ENCODE measurements at regions not wholly inside any gene's neighbourhood (a gene's known extent, or its start where the extent isn't known, plus 50 kb on each side); places are given as distances from the start of the nearest gene placed in this dataset.

DNA sequence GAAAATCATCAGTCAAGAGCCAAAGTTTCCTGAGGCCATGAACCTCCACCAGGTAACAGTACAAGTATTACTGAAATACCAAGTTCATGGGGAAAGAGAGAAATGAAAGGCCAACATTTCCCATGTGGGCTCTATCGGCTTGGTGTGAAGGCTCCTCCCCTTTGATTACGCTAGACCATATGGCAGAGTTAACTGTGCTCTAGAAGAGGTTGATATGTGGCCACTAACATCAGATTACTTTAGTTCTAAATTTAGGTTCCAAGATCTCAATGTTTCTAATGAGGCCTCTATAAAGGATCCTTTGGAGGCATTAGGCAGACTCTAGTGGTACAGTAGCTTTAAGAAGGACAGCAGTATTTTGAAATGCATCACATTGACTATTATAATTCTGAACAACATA is 127.1 kb downstream of the SEMA6D start:
- ATAC-seq = no peak
- intact Hi-C loops (cut with DNase I) = no loop called here
- Histone ChIP-seq H3K9me3 (no peaks in the 10 kb centered on the region), H3K27me3 (no peaks in the 10 kb centered on the region), H3K27ac (peak overlapping the region in 3 of 4 donors; percentile 44 to 68 (median 67)), H3K36me3 (replicated peaks in 1 of 2; ENCODE audit: insufficient read depth in 1 of 2, low read depth in 2 of 2) (no peaks in the 10 kb centered on the region), H3K4me1 (peaks cover 79% of the 10 kb centered on the region), H3K4me3 (no peak overlapping the region)
- no peak for DNase-seq
- TF ChIP-seq CTCF (IDR thresholded peaks at IDR 0.05) (no peak), POLR2A (IDR thresholded peaks at IDR 0.05) (no peak)
- WGBS, 2 donors = 40 to 54% methylated on average over 2 of the region's 2 CpGs

DNA sequence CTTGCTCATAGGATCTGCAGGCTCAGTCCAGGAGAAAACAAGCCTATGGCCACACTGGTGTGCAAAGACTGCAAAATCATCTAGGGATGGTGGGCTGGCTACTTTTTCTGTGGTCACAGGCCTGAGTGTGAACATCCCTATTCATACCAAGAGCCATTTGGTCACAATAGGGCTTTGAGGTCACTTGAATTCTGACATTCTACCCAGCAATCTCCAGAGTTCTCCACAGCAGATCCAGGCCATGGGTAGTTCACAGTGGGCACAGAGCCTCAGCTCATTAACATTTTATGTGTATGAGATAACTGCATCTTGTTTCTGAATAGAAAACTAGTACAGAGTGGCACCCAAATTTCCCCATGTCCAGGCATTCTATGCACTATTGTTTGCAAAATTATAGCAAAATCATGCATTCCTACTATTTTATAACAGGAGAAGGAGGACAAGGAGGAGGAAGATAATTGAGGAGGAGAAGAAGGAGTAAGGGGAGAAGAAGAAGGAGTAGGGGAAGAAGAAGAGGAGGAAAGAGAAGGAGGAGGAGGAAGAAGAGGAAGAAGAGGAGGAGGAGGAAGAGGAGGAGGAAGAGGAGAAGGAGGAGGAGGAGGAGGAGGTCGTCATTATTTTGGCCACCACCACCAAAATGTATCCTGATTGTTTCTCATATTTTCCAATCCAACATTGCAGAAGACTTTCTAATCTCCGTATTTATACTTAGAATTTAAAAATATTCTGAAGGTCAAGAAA is 129.0 kb downstream of the SEMA6D start:
- DNase-seq (no peak), ATAC-seq (no peak)
- H3K9me3 ChIP-seq = no peaks in the 10 kb centered on the region
- 51 to 67% methylated on average over 2 of the region's 2 CpGs for WGBS, 2 donors
- H3K4me1 ChIP-seq = peaks cover 75% of the 10 kb centered on the region
- H3K4me3 ChIP-seq = no peak overlapping the region
- no peaks in the 10 kb centered on the region for H3K36me3 ChIP-seq (replicated peaks in 1 of 2; ENCODE audit: insufficient read depth in 1 of 2, low read depth in 2 of 2)
- intact Hi-C loops (cut with DNase I) = no loop called here
- H3K27me3 ChIP-seq = no peaks in the 10 kb centered on the region
- TF ChIP-seq POLR2A (IDR thresholded peaks at IDR 0.05) (no peak), CTCF (IDR thresholded peaks at IDR 0.05) (no peak)
- H3K27ac ChIP-seq = peak overlapping the region in 2 of 4 donors; percentile 39 to 60

- Histone ChIP-seq H3K9me3 (no peaks in the 10 kb centered on the region), H3K27ac (peak overlapping the region in 1 of 4 donors; percentile 60), H3K36me3 (replicated peaks in 1 of 2; ENCODE audit: insufficient read depth in 1 of 2, low read depth in 2 of 2) (no peaks in the 10 kb centered on the region), H3K27me3 (no peaks in the 10 kb centered on the region), H3K4me3 (no peak overlapping the region), H3K4me1 (peaks cover 74% of the 10 kb centered on the region)
- intact Hi-C loops (cut with DNase I) = no loop called here
- DNase-seq (peak in 1 of 4 donors; percentile 18), ATAC-seq (no peak)
- 36 to 53% methylated on average over 3 of the region's 3 CpGs for whole genome bisulfite sequencing, 2 donors
- TF ChIP-seq POLR2A (IDR thresholded peaks at IDR 0.05) (no peak), CTCF (IDR thresholded peaks at IDR 0.05) (no peak)
Measured at GRCh38 chr15:47846876-47847275, 129.6 kb downstream of the SEMA6D start.

GRCh38 chr15:47856071-47856470 is 138.8 kb downstream of the SEMA6D start:
- H3K36me3 ChIP-seq (replicated peaks in 1 of 2; ENCODE audit: insufficient read depth in 1 of 2, low read depth in 2 of 2) = no peaks in the 10 kb centered on the region
- intact Hi-C loops (cut with DNase I) = no loop called here
- no peaks in the 10 kb centered on the region for H3K9me3 ChIP-seq
- DNase-seq (no peak), ATAC-seq (no peak)
- peaks cover 67% of the 10 kb centered on the region for H3K4me1 ChIP-seq
- H3K4me3 ChIP-seq = no peak overlapping the region
- WGBS, 2 donors = 55 to 71% methylated on average over 5 of the region's 5 CpGs
- H3K27ac ChIP-seq = peak overlapping the region in 3 of 4 donors; percentile 12 to 77 (median 54)
- no peaks in the 10 kb centered on the region for H3K27me3 ChIP-seq
- TF ChIP-seq POLR2A (IDR thresholded peaks at IDR 0.05) = no peak
- TF ChIP-seq CTCF (IDR thresholded peaks at IDR 0.05) = no peak
